GM18868 (cell line): ENCODE measurements at regions not wholly inside any gene's neighbourhood (a gene's known extent, or its start where the extent isn't known, plus 50 kb on each side); places are given as distances from the start of the nearest gene placed in this dataset.

Experiments
- ATAC-seq: cut with Tn5 transposase; IDR thresholded peaks from one replicate; pipeline ENCODE4 v1.9.1; 2021; ENCODE audit warnings: mild to moderate bottlenecking, moderate library complexity; ENCODE audit not compliant: unreplicated experiment

DNA sequence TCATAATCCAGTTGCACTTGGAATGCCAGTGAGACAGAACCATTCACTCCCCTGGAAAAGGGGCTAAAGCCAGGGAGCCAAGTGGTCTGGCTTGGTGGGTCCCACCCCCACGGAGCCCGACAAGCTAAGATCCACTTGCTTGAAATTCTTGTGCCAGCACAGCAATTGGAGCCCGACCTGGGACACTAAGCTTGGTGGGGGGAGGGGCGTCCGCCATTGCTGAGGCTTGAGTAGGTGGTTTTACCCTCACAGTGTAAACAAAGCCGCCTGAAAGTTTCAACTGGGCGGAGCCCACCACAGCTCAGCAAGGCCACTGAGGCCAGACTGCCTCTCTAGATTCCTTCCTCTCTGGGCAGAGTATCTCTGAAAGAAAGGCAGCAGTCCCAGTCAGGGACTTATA, 200.7 kb upstream of the NPSR1 start:
- no peak for ATAC-seq

DNA sequence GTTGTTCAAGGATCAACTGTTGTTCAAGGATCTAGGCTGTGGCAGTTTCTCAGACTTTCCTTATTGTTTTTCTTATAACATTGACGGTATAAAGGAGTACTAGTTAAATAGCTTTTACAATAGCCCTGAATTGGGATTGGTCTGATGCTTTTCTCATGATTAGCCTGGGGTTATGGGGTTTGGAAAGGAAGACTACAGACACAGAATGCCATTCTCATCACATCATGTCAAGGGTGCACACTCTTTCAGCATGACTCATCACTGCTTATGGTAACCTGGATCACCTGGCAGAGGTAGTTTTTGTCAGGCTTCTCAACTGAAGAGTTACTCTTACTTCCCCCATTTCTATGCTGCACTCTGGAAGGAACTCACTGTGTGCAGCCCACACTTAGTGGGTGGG, 194.2 kb upstream of the NPSR1 start:
- ATAC-seq, result no peak

- no peak for ATAC-seq
Observed at GRCh38 chr7:34471844-34472243, 186.2 kb upstream of the NPSR1 start.

- no peak for ATAC-seq
Observed at GRCh38 chr7:34486371-34486770, 171.6 kb upstream of the NPSR1 start.

- no peak for ATAC-seq
Observed at GRCh38 chr7:34487391-34488115, 170.5 kb upstream of the NPSR1 start.

DNA sequence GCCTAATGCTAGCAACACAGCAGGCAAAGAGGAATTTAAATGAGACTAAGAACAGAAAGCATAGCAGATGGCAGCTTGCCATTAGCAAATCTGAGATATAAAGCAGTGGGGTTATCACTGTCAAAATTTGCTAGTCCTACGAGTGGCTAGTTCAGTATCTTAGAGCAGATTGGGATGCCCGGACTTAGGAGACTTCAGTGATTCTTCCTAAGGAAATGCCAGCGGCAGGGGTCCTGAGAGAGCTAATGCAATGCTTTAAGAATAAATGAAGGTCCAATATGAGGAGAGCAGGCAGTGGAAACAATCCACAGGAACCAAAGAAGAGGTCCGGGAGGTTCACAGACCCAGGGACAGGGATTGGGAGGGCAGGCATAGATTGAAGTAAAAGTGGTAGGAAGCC, 169.3 kb upstream of the NPSR1 start:
- no peak for ATAC-seq

DNA sequence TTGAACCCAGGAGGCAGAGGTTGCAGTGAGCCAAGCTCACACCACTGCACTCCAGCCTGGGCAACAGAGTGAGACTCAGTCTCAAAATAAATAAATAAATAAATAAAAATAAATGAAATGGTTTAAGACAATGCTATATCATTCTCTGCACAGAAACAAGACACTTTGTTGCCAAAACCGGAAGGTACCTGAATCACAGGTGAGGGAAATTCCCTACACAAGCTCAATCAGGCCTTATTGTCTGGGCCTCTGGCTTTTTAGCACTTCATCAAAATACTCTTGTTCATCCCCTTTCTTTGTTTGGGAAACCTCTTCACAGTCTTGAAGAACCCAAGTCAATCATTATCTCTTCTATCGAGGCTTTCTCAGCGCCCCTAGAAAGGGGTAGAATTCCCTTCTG, 166.1 kb upstream of the NPSR1 start:
- no peak for ATAC-seq

DNA sequence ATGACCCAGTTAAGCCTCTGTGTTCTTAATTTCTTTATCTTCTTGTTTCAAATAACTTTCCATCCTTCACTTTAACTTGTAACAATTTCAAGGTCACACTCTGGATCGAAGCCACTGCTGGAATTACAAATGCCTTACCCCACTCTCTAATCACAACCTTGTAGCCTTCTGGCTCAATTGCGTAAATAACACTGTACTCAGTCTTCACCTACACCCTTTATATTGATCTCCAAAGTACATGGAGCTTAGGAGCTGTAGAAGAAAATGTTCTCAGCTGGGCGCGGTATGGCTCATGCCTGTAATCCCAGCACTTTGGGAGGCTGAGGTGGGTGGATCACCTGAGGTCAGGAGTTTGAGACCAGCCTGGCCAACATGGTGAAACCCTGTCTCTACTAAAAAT, 164.3 kb upstream of the NPSR1 start:
- no peak for ATAC-seq

DNA sequence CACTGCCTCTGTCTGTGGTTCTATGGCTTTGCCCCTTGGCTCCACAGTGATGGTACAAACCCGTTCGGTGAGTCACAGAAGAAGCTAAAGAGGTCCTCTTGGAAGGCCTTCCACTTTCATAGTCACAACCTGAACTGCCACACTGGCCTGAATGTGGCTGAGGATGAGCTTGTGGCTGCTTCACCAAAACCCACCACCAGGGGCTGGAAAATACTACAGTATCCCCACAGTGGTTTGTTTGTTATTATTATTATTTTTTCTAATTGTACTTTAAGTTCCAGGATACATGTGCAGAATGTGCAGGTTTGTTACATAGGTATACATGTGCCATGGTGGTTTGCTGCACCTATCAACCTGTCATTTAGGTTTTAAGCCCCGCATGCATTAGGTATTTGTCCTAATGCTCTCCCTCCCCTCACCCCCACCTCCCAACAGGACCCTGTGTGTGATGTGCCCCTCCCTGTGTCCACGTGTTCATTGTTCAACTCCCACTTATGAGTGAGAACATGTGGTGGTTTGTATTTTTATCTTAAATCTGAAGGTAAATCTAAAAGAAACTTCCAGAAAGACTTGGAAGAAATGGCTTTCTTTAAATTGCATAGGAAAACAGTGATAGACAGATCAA, 160.8 kb upstream of the NPSR1 start:
- no peak for ATAC-seq

DNA sequence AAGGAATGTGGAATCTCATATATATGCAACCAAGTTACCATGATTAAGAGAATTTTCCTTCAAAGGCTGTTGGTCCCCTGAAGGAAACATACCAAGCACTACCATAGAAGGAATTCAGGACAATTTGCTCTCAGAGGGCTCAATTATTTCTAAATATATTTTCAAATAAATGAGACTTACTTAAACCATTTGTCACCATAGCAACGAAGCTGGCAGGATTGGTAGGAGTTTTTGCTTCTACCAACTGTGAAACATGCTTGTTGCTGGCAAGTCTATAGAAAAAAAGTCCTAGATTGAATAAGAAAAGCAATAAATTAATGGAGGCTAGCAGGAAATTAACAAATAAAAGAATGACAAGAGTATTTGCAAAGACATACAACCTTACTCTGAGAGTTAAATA, 156.9 kb upstream of the NPSR1 start:
- no peak for ATAC-seq

GRCh38 chr7:34507191-34507590, 150.8 kb upstream of the NPSR1 start:
- ATAC-seq, result no peak

DNA sequence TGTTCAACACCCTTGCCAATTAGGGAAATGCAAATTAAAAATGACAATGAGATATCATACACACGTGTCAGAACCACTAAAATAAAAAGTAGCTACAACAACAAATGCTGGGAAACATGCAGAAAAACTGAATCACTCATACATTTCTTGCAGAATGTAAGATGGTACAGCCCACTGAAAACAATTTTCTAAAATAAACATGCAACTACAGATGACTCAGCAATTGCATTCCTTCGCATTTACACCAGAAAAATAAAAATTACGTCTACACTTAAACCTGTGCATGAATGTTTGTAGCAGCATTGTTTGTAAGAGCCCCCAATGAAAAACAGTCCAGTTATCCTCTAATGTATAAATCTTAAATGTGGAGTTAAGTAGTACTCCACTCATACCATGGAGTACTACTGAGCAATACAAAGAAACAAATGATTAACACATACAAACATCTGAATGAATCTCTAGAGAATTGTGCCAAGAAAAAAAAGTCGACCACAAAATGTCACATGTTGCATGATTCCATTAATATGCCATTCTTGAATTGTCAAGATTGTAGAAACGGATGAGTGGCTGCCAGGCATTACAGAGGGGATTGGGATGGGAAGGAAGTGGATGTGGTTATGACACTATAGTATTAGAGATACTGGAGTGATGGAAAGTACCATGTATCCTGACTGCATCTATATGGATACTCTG, 134.6 kb upstream of the NPSR1 start:
- ATAC-seq, result no peak

DNA sequence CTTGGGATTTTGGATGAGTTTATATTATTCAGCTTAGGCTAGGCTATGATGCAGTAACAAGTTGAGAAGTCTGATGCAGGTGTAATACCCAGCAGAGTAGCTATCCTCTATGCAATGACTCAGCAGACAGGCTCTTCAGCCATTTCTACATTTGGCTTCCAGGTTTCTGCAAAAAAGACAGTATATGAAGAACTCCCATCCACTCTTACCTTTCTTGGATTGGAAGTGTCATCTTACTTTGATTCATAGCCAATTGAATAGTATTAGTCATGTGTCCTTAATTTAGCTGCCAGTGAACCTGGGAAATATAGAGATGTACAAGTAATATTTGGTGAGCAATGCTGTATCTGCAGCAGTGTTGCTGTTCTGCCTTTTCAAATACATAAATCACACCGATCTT, 127.8 kb upstream of the NPSR1 start:
- ATAC-seq, result no peak

GRCh38 chr7:34539003-34539402, 119.0 kb upstream of the NPSR1 start:
- no peak for ATAC-seq

GRCh38 chr7:34544621-34545020, 113.4 kb upstream of the NPSR1 start:
- ATAC-seq, result no peak

DNA sequence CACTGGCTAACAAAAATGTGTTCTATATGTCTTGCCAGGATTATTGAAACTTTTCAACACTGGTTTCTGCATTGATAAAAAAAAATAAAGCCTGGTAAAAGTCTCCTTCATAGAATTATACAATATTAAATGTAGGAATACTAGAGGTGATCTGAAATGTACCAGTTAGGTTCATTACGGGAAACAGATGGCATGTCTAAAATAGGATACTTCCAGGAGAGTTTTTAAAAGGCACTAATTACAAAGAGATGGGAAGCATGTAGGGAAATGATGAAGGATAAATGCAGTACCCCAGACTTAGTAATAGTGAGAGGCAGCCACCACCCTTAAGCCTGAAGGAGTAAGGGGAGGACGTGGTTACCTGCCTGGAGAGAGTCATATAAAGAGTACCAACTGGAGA, 107.0 kb upstream of the NPSR1 start:
- ATAC-seq, result no peak

DNA sequence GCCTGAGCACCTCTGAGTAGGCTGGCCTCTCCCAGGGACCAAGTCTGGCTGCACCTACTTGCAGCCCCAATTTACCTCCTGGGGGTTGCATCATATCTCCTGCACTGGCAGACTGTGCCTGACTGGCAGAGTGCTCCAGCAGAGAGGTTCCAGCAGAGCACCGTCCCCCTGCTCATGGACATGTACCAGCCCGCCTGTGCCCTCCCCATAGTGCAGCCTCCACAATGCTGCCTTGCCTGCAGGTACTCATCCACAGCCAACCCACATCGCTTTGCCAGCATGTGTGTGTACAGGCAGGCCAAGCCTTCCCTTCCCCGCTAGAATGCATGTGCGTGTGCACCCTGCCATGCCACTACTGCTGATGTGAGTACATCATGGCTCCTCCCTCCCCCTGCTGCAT, 105.5 kb upstream of the NPSR1 start:
- no peak for ATAC-seq

- ATAC-seq, result no peak
Observed at GRCh38 chr7:34558022-34558421, 100.0 kb upstream of the NPSR1 start.

- no peak for ATAC-seq
Observed at GRCh38 chr7:34564091-34564490, 93.9 kb upstream of the NPSR1 start.

GRCh38 chr7:34567906-34568305, 90.1 kb upstream of the NPSR1 start:
- no peak for ATAC-seq

GRCh38 chr7:34569975-34570699, 87.9 kb upstream of the NPSR1 start:
- ATAC-seq, result no peak

DNA sequence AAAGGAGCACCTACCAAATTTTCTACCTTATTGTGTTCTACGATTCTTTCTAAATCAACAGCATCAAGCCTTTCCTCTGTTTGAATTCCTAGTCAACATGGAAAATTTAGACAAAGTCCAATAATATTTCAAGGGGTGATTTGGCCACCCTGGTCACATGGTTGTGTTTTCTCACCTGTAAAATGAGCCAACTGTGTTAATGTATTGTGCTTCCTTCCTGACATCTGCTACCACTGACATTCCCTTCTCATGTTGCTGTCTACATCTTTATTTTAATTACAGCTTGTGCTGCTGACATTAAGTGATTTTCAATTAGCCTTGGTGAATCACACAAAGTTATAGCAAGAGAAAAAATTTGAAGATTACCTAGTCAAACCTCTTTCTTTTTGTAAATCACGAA, 83.0 kb upstream of the NPSR1 start:
- no peak for ATAC-seq
